ENCODE measurements at regions not wholly inside any gene's neighbourhood (a gene's known extent, or its start where the extent isn't known, plus 50 kb on each side); places are given as distances from the start of the nearest gene placed in this dataset.

GRCh38 chr15:29361560-29361959 lies 91.9 kb upstream of the NSMCE3 start:
- TF ChIP-seq CTCF (IDR thresholded peaks at IDR 0.05) = no peak
- H3K27ac ChIP-seq = no peak overlapping the region
- no peak overlapping the region for H3K4me3 ChIP-seq
- no peak for ATAC-seq
- WGBS, 3 donors = 83 to 89% (median 85%) methylated on average over 4 of the region's 4 CpGs
- H3K27me3 ChIP-seq (ENCODE audit: insufficient read depth in 3 of 3, low read length in 2 of 3) = no peaks in the 10 kb centered on the region
- intact Hi-C loops (cut with DNase I) = no loop called here
- no peaks in the 10 kb centered on the region for H3K9me3 ChIP-seq
- no peaks in the 10 kb centered on the region for H3K4me1 ChIP-seq
- DNase-seq = no peak
- no peaks in the 10 kb centered on the region for H3K36me3 ChIP-seq (ENCODE audit: insufficient read depth in 1 of 2, low read depth in 1 of 2)

- WGBS, 3 donors = 69 to 85% (median 70%) methylated on average over 4 of the region's 4 CpGs
- DNase-seq (no peak), ATAC-seq (no peak)
- Histone ChIP-seq H3K4me3 (no peak overlapping the region), H3K27me3 (ENCODE audit: insufficient read depth in 3 of 3, low read length in 2 of 3) (no peaks in the 10 kb centered on the region), H3K36me3 (ENCODE audit: insufficient read depth in 1 of 2, low read depth in 1 of 2) (no peaks in the 10 kb centered on the region), H3K4me1 (no peaks in the 10 kb centered on the region), H3K27ac (no peak overlapping the region), H3K9me3 (no peaks in the 10 kb centered on the region)
- intact Hi-C loops (cut with DNase I) = no loop called here
- TF ChIP-seq CTCF (IDR thresholded peaks at IDR 0.05) = no peak
These were observed 90.5 kb upstream of the NSMCE3 start for GRCh38 chr15:29360152-29360551.

- H3K27me3 ChIP-seq (ENCODE audit: insufficient read depth in 3 of 3, low read length in 2 of 3) = no peaks in the 10 kb centered on the region
- DNase-seq (no peak), ATAC-seq (no peak)
- intact Hi-C loops (cut with DNase I) = no loop called here
- H3K9me3 ChIP-seq = no peaks in the 10 kb centered on the region
- no peaks in the 10 kb centered on the region for H3K4me1 ChIP-seq
- WGBS, 3 donors = 90 to 94% (median 92%) methylated on average over 1 of the region's 1 CpG
- no peaks in the 10 kb centered on the region for H3K36me3 ChIP-seq (ENCODE audit: insufficient read depth in 1 of 2, low read depth in 1 of 2)
- no peak overlapping the region for H3K27ac ChIP-seq
- no peak overlapping the region for H3K4me3 ChIP-seq
- no peak for TF ChIP-seq CTCF (IDR thresholded peaks at IDR 0.05)
These were observed 87.2 kb upstream of the NSMCE3 start for GRCh38 chr15:29356786-29357185.

GRCh38 chr15:29355477-29355876 lies 85.9 kb upstream of the NSMCE3 start:
- 39 to 58% (median 42%) methylated on average over 1 of the region's 1 CpG for WGBS, 3 donors
- H3K27me3 ChIP-seq (ENCODE audit: insufficient read depth in 3 of 3, low read length in 2 of 3) = no peaks in the 10 kb centered on the region
- no peaks in the 10 kb centered on the region for H3K36me3 ChIP-seq (ENCODE audit: insufficient read depth in 1 of 2, low read depth in 1 of 2)

More at GRCh38 chr15:29355477-29355876, 85.9 kb upstream of the NSMCE3 start:
- H3K9me3 ChIP-seq = no peaks in the 10 kb centered on the region
- H3K27ac ChIP-seq = no peak overlapping the region
- DNase-seq (no peak), ATAC-seq (no peak)
- intact Hi-C loops (cut with DNase I) = no loop called here
- TF ChIP-seq CTCF (IDR thresholded peaks at IDR 0.05) = no peak
- H3K4me1 ChIP-seq = no peaks in the 10 kb centered on the region
- H3K4me3 ChIP-seq = no peak overlapping the region
